ENCODE measurements at regions not wholly inside any gene's neighbourhood (a gene's known extent, or its start where the extent isn't known, plus 50 kb on each side); places are given as distances from the start of the nearest gene placed in this dataset.

- TF ChIP-seq CTCF (IDR thresholded peaks at IDR 0.05) (no peak), ZFX (IDR thresholded peaks at IDR 0.05; ENCODE audit: borderline replicate concordance) (no peak)
Measured at GRCh38 chr19:20269461-20269860, 102.4 kb downstream of the ZNF486 start.

All from 22Rv1 (cell line).